Bronchial epithelial cell (primary cell): ENCODE measurements at regions not wholly inside any gene's neighbourhood (a gene's known extent, or its start where the extent isn't known, plus 50 kb on each side); places are given as distances from the start of the nearest gene placed in this dataset.

Source experiments
- DNase-seq: peaks from one replicate; pipeline ENCODE4 v3.0.0-alpha.2; 2010; ENCODE audit warnings: low read depth
- FAIRE-seq: peaks from 2 replicates; lab custom pipeline; 2011; peaks lifted over from hg19 to GRCh38; lab: Jason Lieb, UNC
- H3K27me3 ChIP-seq: 2 replicates; pipeline ENCODE4 v1.5.1; 2011; ENCODE audit warnings: low read length; ENCODE audit not compliant: control insufficient read depth, insufficient read depth
- H3K36me3 ChIP-seq: 2 replicates; pipeline ENCODE4 v1.5.1; 2011; ENCODE audit warnings: low read length; ENCODE audit not compliant: control insufficient read depth, insufficient read depth
- H3K4me3 ChIP-seq: 2 replicates; pipeline ENCODE4 v1.5.1; 2011; ENCODE audit warnings: mild to moderate bottlenecking, low read depth, low read length, control low read depth
- TF ChIP-seq, protein P1 (sequence below): IDR thresholded peaks from 2 replicates; pipeline ENCODE4 v1.5.1; 2011; ENCODE audit warnings: mild to moderate bottlenecking, moderate library complexity, low read length, control low read depth, inconsistent platforms; ENCODE audit not compliant: insufficient read depth, severe bottlenecking

DNA sequence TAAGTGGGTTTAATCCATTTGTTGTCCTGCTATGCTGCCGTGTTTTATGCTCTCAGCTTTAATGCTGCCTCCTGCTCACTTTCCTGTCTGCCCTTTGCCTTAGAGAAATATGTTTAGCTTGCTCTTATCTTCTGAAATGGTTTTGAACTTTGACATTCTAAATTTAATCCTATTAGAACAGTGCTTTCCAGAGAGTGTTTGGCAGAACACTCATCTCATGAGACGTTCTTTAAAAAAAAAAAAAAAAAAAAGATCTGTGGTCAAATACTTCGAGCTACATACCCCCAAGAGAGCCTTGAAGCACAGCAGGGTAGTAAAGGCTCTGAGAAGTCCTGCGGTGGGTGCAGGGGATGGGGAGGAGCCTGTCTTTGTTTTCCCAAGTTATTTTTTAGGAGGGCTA, 161.3 kb downstream of the SPP2 start:
- no peak for DNase-seq
- Histone ChIP-seq H3K36me3 (no peaks in the 10 kb centered on the region), H3K27me3 (no peaks in the 10 kb centered on the region), H3K4me3 (no peak overlapping the region)
- FAIRE-seq = no peak
- TF ChIP-seq, protein P1, sequence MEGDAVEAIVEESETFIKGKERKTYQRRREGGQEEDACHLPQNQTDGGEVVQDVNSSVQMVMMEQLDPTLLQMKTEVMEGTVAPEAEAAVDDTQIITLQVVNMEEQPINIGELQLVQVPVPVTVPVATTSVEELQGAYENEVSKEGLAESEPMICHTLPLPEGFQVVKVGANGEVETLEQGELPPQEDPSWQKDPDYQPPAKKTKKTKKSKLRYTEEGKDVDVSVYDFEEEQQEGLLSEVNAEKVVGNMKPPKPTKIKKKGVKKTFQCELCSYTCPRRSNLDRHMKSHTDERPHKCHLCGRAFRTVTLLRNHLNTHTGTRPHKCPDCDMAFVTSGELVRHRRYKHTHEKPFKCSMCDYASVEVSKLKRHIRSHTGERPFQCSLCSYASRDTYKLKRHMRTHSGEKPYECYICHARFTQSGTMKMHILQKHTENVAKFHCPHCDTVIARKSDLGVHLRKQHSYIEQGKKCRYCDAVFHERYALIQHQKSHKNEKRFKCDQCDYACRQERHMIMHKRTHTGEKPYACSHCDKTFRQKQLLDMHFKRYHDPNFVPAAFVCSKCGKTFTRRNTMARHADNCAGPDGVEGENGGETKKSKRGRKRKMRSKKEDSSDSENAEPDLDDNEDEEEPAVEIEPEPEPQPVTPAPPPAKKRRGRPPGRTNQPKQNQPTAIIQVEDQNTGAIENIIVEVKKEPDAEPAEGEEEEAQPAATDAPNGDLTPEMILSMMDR = no peak

DNA sequence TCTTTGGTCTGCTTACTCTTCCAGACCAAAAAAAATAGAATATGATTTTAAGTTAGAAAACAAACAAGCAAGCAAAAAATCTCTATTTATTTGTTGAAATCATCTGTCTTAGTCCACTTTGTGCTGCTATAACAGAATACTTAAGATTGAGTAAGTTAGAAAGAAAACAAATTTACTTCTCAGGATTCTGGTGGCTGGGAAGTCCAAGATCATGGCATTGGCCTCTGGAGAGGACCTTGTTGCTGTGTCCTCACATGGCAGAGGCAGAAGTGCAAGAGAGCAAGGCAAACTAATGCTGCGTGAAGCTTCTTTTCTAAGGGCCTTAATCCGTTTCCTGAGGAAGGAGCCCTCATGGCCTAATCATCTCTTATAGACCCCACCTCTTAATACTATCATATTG, 156.2 kb downstream of the SPP2 start:
- Histone ChIP-seq H3K36me3 (no peaks in the 10 kb centered on the region), H3K27me3 (no peaks in the 10 kb centered on the region), H3K4me3 (no peak overlapping the region)
- DNase-seq (no peak), FAIRE-seq (no peak)
- TF ChIP-seq, protein P1 = no peak

DNA sequence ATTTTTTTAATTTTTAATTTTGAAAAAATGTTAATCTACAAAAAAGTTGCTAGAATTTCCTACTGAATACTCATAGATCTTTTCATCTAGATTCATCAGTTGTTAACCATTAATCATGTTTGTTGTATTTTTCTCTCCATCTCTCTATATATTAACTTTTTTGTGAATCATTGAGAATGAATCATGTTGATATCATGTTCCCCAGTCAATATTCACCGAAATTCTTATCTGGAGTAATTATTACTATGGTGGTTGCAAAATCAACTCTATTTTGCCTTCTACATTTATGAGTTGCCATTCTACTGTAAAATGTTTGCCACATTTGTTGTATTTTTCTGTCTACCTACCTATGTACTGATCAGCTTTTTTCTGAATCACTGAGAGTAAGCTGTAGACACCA, 154.0 kb downstream of the SPP2 start:
- no peaks in the 10 kb centered on the region for H3K36me3 ChIP-seq
- TF ChIP-seq, protein P1 = no peak
- FAIRE-seq (no peak), DNase-seq (peak; percentile 90)
- no peak overlapping the region for H3K4me3 ChIP-seq
- no peaks in the 10 kb centered on the region for H3K27me3 ChIP-seq

DNA sequence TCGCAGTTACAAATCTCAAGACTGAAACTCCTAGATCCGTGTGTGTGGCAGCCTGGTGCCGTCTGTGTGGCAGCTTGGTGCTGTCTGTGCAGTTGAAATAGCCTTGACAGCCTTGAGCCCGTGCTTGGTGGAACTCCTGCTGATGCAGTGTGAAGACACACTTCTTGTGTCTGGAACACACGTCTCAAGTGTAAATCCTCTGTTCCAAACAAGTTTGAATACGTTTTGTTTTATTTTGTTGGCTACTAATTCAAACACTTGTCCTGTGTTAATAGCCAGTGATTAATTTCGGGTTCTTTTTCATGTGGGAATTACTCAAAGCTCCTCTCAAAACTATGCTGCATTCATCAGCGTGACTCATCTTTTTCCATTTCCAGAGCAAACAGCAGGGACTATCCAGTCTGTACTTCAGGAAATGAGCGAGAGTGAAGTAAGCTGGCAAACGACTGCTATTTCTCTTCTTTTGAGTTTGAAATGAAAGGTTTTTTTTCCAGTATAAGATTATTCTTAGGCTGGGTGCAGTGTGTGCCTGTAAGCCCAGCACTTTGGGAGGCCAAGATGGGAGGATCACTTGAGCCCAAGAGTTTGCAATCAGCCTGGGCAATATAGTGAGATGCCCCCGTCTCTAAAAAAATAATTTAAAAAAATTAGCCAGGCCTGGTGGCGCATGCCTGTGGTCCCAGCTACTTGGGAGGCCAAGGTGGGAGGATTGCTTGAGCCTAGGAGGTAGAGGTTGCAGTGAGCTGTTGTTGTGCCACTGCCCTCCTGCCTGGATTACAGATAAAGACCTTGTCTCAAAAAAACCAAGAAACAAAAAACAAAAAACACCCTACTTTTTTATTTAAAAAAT, 152.9 kb downstream of the SPP2 start:
- FAIRE-seq (peak; percentile 97), DNase-seq (peak; percentile 100)
- Histone ChIP-seq H3K4me3 (no peak overlapping the region), H3K27me3 (no peaks in the 10 kb centered on the region), H3K36me3 (no peaks in the 10 kb centered on the region)
- TF ChIP-seq, protein P1 = no peak

DNA sequence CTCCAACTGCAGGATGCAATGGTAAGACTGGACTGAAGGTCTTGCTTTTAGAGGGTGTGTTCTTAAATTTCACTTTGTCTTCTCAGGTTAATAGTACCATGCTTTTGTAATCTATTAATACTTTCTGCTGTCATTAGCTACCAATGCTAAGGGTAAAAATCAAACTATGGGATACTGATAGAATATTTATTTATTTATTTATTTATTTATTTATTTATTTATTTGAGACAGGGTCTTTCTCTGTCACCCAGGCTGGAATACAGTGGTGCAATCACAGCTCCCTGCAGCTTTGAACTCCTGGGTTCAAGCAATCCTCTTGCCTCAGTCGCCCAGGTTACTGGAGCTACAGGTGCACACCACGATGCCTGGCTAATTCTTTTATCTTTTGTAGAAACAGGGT, 152.1 kb downstream of the SPP2 start:
- no peak overlapping the region for H3K4me3 ChIP-seq
- H3K27me3 ChIP-seq = no peaks in the 10 kb centered on the region
- DNase-seq (no peak), FAIRE-seq (no peak)
- TF ChIP-seq, protein P1 = no peak
- H3K36me3 ChIP-seq = no peaks in the 10 kb centered on the region
